ENCODE measurements at regions not wholly inside any gene's neighbourhood (a gene's known extent, or its start where the extent isn't known, plus 50 kb on each side); places are given as distances from the start of the nearest gene placed in this dataset.
"Not testable (repeated sequence)": the region's sequence is repeated elsewhere in the genome, so short reads cannot be mapped to it uniquely, and the experiment has no call there.

GRCh38 chr6:8361259-8361658 lies 74.1 kb downstream of the SLC35B3 start:
- DNase-seq (ENCODE audit: low read depth) = no peak

DNA sequence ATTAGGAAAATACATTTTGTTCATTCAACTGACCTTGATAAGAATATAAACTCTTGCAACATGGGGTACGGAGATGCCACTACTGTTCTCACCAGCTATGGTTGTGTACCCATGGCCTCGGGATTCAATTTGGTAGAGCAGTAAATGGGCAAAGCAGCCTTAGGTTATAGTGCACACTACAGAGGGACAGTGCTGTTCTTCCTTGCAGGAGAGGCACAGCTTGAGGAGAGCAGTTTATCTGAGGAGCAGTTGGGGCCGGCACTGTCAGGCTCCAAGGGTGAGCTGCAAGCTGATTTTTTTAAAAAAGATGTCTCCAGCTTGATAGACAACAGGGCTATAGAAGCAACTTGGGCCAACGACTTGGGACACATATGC lies 82.4 kb downstream of the SLC35B3 start:
- no peak for DNase-seq (ENCODE audit: low read depth)

DNA sequence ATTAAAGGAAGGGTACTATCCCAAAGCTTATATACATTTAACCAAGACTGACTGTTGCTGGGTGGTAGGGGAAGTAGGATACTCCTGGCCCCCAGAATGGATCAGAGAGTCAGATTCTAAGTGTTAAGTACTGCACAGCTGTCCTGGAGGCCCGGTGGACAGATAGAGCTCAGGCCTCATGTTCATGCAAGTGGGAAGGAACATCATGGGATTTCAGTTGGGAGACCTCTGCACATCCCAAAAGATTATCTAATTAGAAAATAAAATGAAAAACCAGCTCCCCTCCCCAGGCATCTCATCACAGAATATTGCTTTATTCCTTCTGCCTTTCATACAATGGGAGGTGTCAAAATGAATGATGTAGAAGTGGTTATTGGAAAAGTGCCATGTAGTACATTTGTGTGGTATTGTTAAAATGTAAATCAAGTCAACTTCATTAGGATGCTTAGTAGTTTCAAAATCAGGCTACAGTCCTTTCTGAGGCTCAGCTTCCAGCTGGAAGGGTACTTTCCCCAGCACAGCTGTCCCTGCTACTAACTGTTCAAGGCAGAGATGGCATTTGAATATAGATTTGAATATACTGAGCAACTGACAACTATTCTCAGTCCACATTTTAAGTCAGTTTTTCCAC lies 82.9 kb downstream of the SLC35B3 start:
- no peak for DNase-seq (ENCODE audit: low read depth)

GRCh38 chr6:8343600-8343999 lies 91.7 kb downstream of the SLC35B3 start:
- DNase-seq (ENCODE audit: low read depth) = no peak

GRCh38 chr6:8342241-8342819 lies 93.0 kb downstream of the SLC35B3 start:
- DNase-seq (ENCODE audit: low read depth) = no peak

DNA sequence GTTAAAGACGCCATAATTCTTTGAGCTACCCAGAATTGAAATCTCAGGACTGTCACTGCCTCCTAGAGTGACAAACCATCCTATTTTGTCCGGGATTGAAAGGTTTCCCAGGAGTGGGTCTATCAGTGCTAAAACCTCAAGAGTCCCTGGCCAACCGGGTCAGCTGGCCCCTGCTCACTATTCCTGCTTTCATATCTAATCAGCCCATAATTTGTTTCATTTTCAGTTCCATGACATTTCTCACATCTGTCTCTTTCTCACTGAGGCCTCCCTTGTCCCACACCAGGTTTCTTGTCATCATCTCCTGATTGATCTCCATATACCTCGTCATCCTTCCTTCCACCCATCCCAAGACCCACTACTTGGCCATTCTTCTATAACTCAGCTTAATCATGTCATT lies 98.2 kb downstream of the SLC35B3 start:
- DNase-seq (ENCODE audit: low read depth) = no peak

- DNase-seq (ENCODE audit: low read depth) = no peak
Observed at GRCh38 chr6:8336406-8337057, 98.8 kb downstream of the SLC35B3 start.

GRCh38 chr6:8335896-8336295 lies 99.4 kb downstream of the SLC35B3 start:
- DNase-seq (ENCODE audit: low read depth) = no peak

DNA sequence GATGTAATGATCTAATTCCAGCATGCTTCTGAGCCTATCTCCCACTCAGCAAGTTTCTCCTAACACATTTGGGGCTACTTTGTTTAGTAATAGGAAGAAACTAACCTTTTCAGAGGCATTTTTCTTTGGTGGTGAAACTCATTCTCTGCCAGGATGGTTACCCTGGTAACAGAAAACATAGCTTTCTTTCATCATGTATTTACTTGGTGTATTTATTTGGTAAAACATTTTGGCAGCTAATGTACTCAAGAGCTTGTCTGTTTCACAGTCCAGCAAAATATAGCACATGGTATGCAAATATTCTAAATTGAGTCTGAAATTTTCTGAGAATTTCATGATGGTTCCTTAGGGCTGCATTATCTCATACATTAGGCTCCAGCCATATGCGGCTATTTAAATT lies 100.0 kb downstream of the SLC35B3 start:
- DNase-seq (ENCODE audit: low read depth) = no peak

- DNase-seq (ENCODE audit: low read depth) = no peak
Observed at GRCh38 chr6:8334113-8334512, 101.2 kb downstream of the SLC35B3 start.

GRCh38 chr6:8329562-8329961 lies 105.8 kb downstream of the SLC35B3 start:
- DNase-seq (ENCODE audit: low read depth) = no peak

- no peak for DNase-seq (ENCODE audit: low read depth)
Observed at GRCh38 chr6:8325743-8326142, 109.6 kb downstream of the SLC35B3 start.

- no peak for DNase-seq (ENCODE audit: low read depth)
Observed at GRCh38 chr6:8322659-8323058, 112.7 kb downstream of the SLC35B3 start.

DNA sequence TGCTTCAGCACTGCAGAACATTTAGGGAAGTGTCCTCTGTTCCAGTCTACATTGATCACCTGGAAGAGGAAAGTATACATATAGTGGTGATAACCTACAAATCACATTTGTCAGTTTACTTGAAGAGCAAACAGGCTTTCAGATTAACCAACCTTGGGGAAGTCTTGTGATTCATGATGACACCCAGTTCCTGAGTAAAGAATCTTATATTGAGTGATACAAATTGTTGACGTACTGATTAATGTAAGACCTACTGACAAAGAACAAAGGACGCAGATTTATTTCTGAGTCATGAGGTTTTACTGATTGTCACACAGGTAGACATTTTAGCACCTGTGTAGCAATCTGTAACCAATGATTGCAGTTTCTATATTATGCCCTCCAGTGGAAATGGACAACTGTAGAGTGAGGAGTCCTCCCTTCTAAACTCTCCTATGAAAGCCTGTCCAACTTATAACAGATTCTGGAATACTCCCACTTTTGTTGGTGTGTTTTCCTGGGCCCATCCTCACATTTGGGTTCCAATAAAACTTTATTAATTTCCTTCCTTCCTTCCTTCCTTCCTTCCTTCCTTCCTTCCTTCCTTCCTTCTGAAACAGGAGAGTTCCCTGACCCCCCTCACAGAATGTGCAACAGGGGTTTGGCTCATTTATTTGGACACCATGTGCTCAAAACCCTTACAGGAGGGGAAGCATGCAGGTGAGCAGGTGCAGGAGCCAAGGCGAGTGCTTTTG lies 113.5 kb downstream of the SLC35B3 start:
- no peak for DNase-seq (ENCODE audit: low read depth)

GRCh38 chr6:8315154-8315553 lies 120.2 kb downstream of the SLC35B3 start:
- DNase-seq (ENCODE audit: low read depth) = no peak

- DNase-seq (ENCODE audit: low read depth) = no peak
Observed at GRCh38 chr6:8301502-8301901, 133.8 kb downstream of the SLC35B3 start.

GRCh38 chr6:8299034-8299433 lies 136.3 kb downstream of the SLC35B3 start:
- no peak for DNase-seq (ENCODE audit: low read depth)

DNA sequence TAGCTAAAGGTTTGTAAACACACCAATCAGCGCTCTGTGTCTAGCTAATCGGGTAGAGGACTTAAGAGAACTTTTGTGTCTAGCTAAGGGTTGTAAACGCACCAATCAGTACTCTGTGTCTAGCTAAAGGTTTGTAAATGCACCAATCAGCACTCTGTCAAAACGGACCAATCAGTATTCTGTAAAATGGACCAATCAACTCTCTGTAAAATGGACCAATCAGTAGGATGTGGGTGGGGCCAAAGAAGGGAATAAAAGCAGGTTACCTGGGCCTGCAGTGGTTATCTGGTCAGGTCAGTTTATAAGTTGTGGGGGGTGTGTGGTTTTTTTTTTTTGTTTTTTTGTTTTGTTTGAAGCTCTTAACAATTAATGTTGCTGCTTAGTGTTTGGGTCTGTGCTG lies 152.4 kb downstream of the SLC35B3 start:
- DNase-seq (ENCODE audit: low read depth) = not testable (repeated sequence)

- DNase-seq (ENCODE audit: low read depth) = no peak
Observed at GRCh38 chr6:8282380-8282779, 153.0 kb downstream of the SLC35B3 start.

DNA sequence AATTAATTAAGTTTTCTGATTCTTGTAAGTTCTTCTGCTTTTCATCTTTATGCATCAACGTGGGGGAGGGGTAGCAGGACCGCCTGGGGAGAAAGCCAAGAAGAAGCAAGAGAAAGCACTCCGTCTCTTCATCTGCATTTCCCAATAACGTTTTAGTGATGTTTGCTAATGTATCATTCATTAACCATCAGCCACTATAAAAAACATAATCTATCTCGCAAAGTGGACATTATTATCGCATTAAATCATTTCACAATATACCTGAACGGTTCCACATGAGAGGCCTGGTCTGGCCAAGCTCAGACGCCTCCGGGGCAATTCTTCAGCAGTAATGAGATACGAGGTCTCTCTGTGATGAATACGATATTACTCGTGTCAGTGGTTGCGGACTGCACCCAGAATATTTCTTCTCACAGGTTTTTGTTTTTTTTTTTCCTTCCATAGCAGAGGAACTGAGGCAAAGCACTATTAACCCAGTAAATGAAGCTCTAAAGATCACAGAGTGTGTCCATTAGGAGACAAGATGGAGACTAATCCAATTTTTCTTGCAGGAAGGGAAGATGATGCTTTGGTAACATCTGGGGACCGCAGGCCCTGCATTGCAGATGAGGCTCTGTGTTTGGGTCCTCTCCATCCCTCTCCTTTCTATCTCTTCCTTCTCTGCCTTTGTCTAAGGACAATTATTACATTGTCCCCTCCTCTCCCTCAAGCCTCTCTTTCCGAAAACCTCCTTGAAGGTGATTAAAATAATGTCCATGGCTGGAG lies 156.1 kb downstream of the SLC35B3 start:
- DNase-seq (ENCODE audit: low read depth) = no peak

DNA sequence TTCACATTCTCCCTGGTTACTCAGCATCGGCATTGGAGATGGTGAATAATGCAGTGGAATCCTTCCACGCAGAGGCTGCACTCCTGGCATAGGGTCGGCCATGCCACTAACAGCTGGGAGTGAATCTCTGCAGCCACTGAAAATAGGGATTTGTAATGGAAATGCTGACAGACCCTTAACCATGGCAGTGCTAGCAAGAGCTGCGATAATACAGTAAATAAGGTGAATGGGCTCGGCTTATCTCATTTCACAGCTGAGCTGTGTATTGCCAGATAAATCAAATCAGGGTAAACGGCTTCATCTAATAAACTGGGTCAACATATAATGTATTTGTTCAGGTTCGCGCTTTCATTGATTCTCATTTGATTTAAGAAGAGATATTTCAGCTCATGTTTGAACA lies 156.8 kb downstream of the SLC35B3 start:
- no peak for DNase-seq (ENCODE audit: low read depth)

DNA sequence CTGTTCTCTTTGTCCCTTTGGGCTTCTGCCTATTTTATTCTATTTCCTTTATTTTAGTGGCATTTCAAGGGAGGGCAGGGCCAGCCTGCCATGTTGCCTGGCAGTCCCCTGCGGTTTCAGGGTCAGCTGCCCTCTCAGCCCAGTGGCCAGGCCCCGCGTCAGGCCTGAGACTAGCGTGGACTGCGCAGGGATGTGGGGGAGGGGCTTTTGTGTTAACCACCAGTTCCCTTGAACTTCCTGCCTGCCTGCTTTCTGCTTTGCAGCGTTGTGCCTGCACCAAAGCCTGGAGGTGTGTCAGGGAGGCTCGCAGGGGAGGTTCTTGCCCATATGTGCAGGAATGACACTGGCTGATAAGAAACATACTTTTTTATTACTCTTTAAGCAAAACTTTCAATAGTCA lies 157.6 kb downstream of the SLC35B3 start:
- DNase-seq (ENCODE audit: low read depth) = no peak
